HUES64 (cell line): ENCODE measurements at regions not wholly inside any gene's neighbourhood (a gene's known extent, or its start where the extent isn't known, plus 50 kb on each side); places are given as distances from the start of the nearest gene placed in this dataset.

Experiments
- H3K27ac ChIP-seq: 2 replicates; pipeline ENCODE4 v1.7.0; 2013; ENCODE audit warnings: low read depth, low read length, inconsistent platforms
- H3K27me3 ChIP-seq: 2 replicates; pipeline ENCODE4 v1.6.1; 2013; ENCODE audit warnings: mild to moderate bottlenecking, low read length; ENCODE audit not compliant: insufficient read depth
- H3K36me3 ChIP-seq: 2 replicates; pipeline ENCODE4 v1.6.1; 2013; ENCODE audit warnings: mild to moderate bottlenecking, low read length; ENCODE audit not compliant: insufficient read depth
- H3K4me1 ChIP-seq: 2 replicates; pipeline ENCODE4 v1.6.1; 2013; ENCODE audit warnings: mild to moderate bottlenecking, low read length, moderate library complexity; ENCODE audit not compliant: insufficient read depth
- H3K4me3 ChIP-seq: 2 replicates; pipeline ENCODE4 v1.5.1; 2013; ENCODE audit warnings: mild to moderate bottlenecking, low read length, moderate library complexity
- H3K9ac ChIP-seq: 2 replicates; pipeline ENCODE4 v1.6.1; 2013; ENCODE audit warnings: mild to moderate bottlenecking, low read depth, low read length
- H3K9me3 ChIP-seq: 2 replicates; pipeline ENCODE4 v1.6.1; 2013; ENCODE audit warnings: low read depth, low read length; ENCODE audit not compliant: insufficient read depth
- WGBS: fragments of 150-250, 120-280 bp; methylation state at CpG from one replicate; pipeline ENCODE4 v1.1.7; 2013; ENCODE audit warnings: missing lambda C conversion rate; 5-methylcytosine and 5-hydroxymethylcytosine counted together

- Histone ChIP-seq H3K27ac (no peak overlapping the region), H3K36me3 (no peaks in the 10 kb centered on the region), H3K27me3 (no peaks in the 10 kb centered on the region), H3K9ac (no peak overlapping the region), H3K4me1 (peaks cover 10% of the 10 kb centered on the region; the same call in 1 of the 2 replicates), H3K4me3 (no peak overlapping the region), H3K9me3 (peaks cover 8% of the 10 kb centered on the region)
- WGBS: 61% methylated on average over 1 of the region's 1 CpG
Observed at GRCh38 chr17:34874478-34874877, 86.8 kb downstream of the CCT6B start.

GRCh38 chr17:34872640-34873039 lies 88.6 kb downstream of the CCT6B start:
- Histone ChIP-seq H3K4me1 (peaks cover 10% of the 10 kb centered on the region; the same call in 1 of the 2 replicates), H3K36me3 (no peaks in the 10 kb centered on the region), H3K27me3 (no peaks in the 10 kb centered on the region), H3K27ac (no peak overlapping the region), H3K4me3 (no peak overlapping the region), H3K9ac (no peak overlapping the region), H3K9me3 (peaks cover 8% of the 10 kb centered on the region)
- WGBS: 96% methylated on average over 2 of the region's 2 CpGs

GRCh38 chr17:34869641-34870040 lies 91.6 kb downstream of the CCT6B start:
- H3K9me3 ChIP-seq: peaks cover 8% of the 10 kb centered on the region
- H3K27me3 ChIP-seq: no peaks in the 10 kb centered on the region
- no peak overlapping the region for H3K9ac ChIP-seq
- no peak overlapping the region for H3K4me3 ChIP-seq
- no peak overlapping the region for H3K27ac ChIP-seq
- peaks cover 10% of the 10 kb centered on the region; the same call in 1 of the 2 replicates for H3K4me1 ChIP-seq
- H3K36me3 ChIP-seq: no peaks in the 10 kb centered on the region

GRCh38 chr17:34865716-34866115 lies 95.5 kb downstream of the CCT6B start:
- Histone ChIP-seq H3K36me3 (no peaks in the 10 kb centered on the region), H3K9me3 (no peaks in the 10 kb centered on the region), H3K4me3 (no peak overlapping the region), H3K27me3 (no peaks in the 10 kb centered on the region), H3K4me1 (no peaks in the 10 kb centered on the region), H3K9ac (no peak overlapping the region), H3K27ac (no peak overlapping the region)
- WGBS: 95% methylated on average over 6 of the region's 6 CpGs

GRCh38 chr17:34862384-34862783 lies 98.9 kb downstream of the CCT6B start:
- WGBS: 88% methylated on average over 5 of the region's 5 CpGs

GRCh38 chr17:34861864-34862263 lies 99.4 kb downstream of the CCT6B start:
- WGBS: 97% methylated on average over 4 of the region's 4 CpGs
- H3K27me3 ChIP-seq: no peaks in the 10 kb centered on the region
- no peaks in the 10 kb centered on the region for H3K36me3 ChIP-seq

More at GRCh38 chr17:34862384-34862783, 98.9 kb downstream of the CCT6B start:
- no peak overlapping the region for H3K4me3 ChIP-seq
- no peaks in the 10 kb centered on the region for H3K9me3 ChIP-seq
- H3K36me3 ChIP-seq: no peaks in the 10 kb centered on the region
- no peaks in the 10 kb centered on the region for H3K4me1 ChIP-seq
- H3K27me3 ChIP-seq: no peaks in the 10 kb centered on the region
- no peak overlapping the region for H3K27ac ChIP-seq
- no peak overlapping the region for H3K9ac ChIP-seq

GRCh38 chr17:34859652-34860051 lies 101.6 kb downstream of the CCT6B start:
- H3K36me3 ChIP-seq: no peaks in the 10 kb centered on the region
- no peak overlapping the region for H3K4me3 ChIP-seq
- H3K27me3 ChIP-seq: no peaks in the 10 kb centered on the region
- no peak overlapping the region for H3K27ac ChIP-seq
- no peaks in the 10 kb centered on the region for H3K9me3 ChIP-seq
- H3K9ac ChIP-seq: no peak overlapping the region
- 95% methylated on average over 4 of the region's 5 CpGs for WGBS
- H3K4me1 ChIP-seq: no peaks in the 10 kb centered on the region

More at GRCh38 chr17:34861864-34862263, 99.4 kb downstream of the CCT6B start:
- Histone ChIP-seq H3K4me3 (no peak overlapping the region), H3K9me3 (no peaks in the 10 kb centered on the region), H3K9ac (no peak overlapping the region), H3K4me1 (no peaks in the 10 kb centered on the region), H3K27ac (no peak overlapping the region)

GRCh38 chr17:34858591-34859565 lies 102.4 kb downstream of the CCT6B start:
- no peaks in the 10 kb centered on the region for H3K9me3 ChIP-seq
- WGBS: 87% methylated on average over 10 of the region's 10 CpGs
- H3K27ac ChIP-seq: no peak overlapping the region
- H3K4me3 ChIP-seq: no peak overlapping the region
- H3K9ac ChIP-seq: no peak overlapping the region
- no peaks in the 10 kb centered on the region for H3K4me1 ChIP-seq
- no peaks in the 10 kb centered on the region for H3K36me3 ChIP-seq
- H3K27me3 ChIP-seq: no peaks in the 10 kb centered on the region

- WGBS: 93% methylated on average over 3 of the region's 4 CpGs
- H3K27ac ChIP-seq: no peak overlapping the region
- H3K36me3 ChIP-seq: no peaks in the 10 kb centered on the region
- H3K9me3 ChIP-seq: no peaks in the 10 kb centered on the region
- no peaks in the 10 kb centered on the region for H3K27me3 ChIP-seq
- H3K9ac ChIP-seq: no peak overlapping the region
- no peak overlapping the region for H3K4me3 ChIP-seq
- H3K4me1 ChIP-seq: peaks cover 5% of the 10 kb centered on the region; the same call in 1 of the 2 replicates
Observed at GRCh38 chr17:34853924-34854323, 107.3 kb downstream of the CCT6B start.

- H3K4me3 ChIP-seq: no peak overlapping the region
- H3K36me3 ChIP-seq: no peaks in the 10 kb centered on the region
- WGBS: 91% methylated on average over 5 of the region's 5 CpGs
- no peak overlapping the region for H3K9ac ChIP-seq
- no peaks in the 10 kb centered on the region for H3K27me3 ChIP-seq
- H3K9me3 ChIP-seq: no peaks in the 10 kb centered on the region
- no peak overlapping the region for H3K27ac ChIP-seq
- peaks cover 5% of the 10 kb centered on the region; the same call in 1 of the 2 replicates for H3K4me1 ChIP-seq
Observed at GRCh38 chr17:34852614-34853013, 108.6 kb downstream of the CCT6B start.

- no peak overlapping the region for H3K4me3 ChIP-seq
- WGBS: 91% methylated on average over 9 of the region's 9 CpGs
- no peak overlapping the region for H3K27ac ChIP-seq
- no peak overlapping the region for H3K9ac ChIP-seq
- no peaks in the 10 kb centered on the region for H3K9me3 ChIP-seq
- H3K27me3 ChIP-seq: no peaks in the 10 kb centered on the region
- H3K36me3 ChIP-seq: no peaks in the 10 kb centered on the region
- H3K4me1 ChIP-seq: peaks cover 5% of the 10 kb centered on the region; the same call in 1 of the 2 replicates
Observed at GRCh38 chr17:34851961-34852540, 109.2 kb downstream of the CCT6B start.
